Esophagus muscularis mucosa (tissue), 4 donors: ENCODE measurements at regions not wholly inside any gene's neighbourhood (a gene's known extent, or its start where the extent isn't known, plus 50 kb on each side); places are given as distances from the start of the nearest gene placed in this dataset.

Experiments used
- DNase-seq: peaks from one replicate; pipeline ENCODE4 v3.0.0-alpha.2; 2017; ENCODE audit errors: extremely low spot score
- H3K27ac ChIP-seq, 4 donors: fragments of 200-600 bp; sonication (generic); replicated peaks in 1 of 4; 1 replicate in 3 of 4; 2 replicates in 1 of 4; pipeline ENCODE4 v1.5.1; 2016 to 2019; ENCODE audit warnings: mild to moderate bottlenecking in 1 of 4
- H3K27me3 ChIP-seq, 4 donors: fragments of 200-600 bp; sonication (generic); one replicate each; pipeline versions ENCODE4 v1.5.1 to v1.6.0; 2016 to 2019
- H3K36me3 ChIP-seq, 4 donors: fragments of 200-600 bp; sonication (generic); one replicate each; pipeline ENCODE4 v1.5.1; 2016 to 2019
- H3K4me1 ChIP-seq, 4 donors: fragments of 200-600 bp; sonication (generic); one replicate each; pipeline ENCODE4 v1.5.1; 2016 to 2019
- H3K4me3 ChIP-seq, 4 donors: fragments of 200-600 bp; sonication (generic); 1 replicate in 2 of 4; 2 replicates in 2 of 4; pipeline ENCODE4 v1.5.1; 2016 to 2019; ENCODE audit warnings: mild to moderate bottlenecking in 4 of 4, moderate library complexity in 1 of 4
- H3K9me3 ChIP-seq, 4 donors: fragments of 200-600 bp; sonication (generic); 1 replicate in 3 of 4; 2 replicates in 1 of 4; pipeline ENCODE4 v1.5.1; 2016 to 2019
- CTCF ChIP-seq, 3 experiments: fragments of 200-600 bp in 2 of 3; fragments of 450-650 bp in 1 of 3; sonication (generic) in 2 of 3; IDR thresholded peaks; one replicate each; pipeline ENCODE4 v1.5.1; 2017 to 2019; ENCODE audit warnings: antibody characterized with exemption in 3 of 3, mild to moderate bottlenecking in 2 of 3, moderate library complexity in 1 of 3
- EP300 ChIP-seq: sonication (generic); formaldehyde crosslinking; IDR thresholded peaks from one replicate; pipeline ENCODE4 v1.6.1; 2017; ENCODE audit warnings: antibody characterized with exemption
- POLR2A ChIP-seq: fragments of 450-650 bp; IDR thresholded peaks from one replicate; pipeline ENCODE4 v1.6.1; 2017; ENCODE audit warnings: antibody characterized with exemption, moderate library complexity, mild to moderate bottlenecking, low read depth
- POLR2AphosphoS5 ChIP-seq, 2 donors: sonication (generic); formaldehyde crosslinking; IDR thresholded peaks; one replicate each; pipeline ENCODE4 v1.6.1; 2017; ENCODE audit warnings: antibody characterized with exemption in 2 of 2
- WGBS: methylation state at CpG from one replicate; pipeline ENCODE4 v1.1.5; 2018; 5-methylcytosine and 5-hydroxymethylcytosine counted together
- intact Hi-C: fragments of 100-400 bp; cut with DNase I; formaldehyde crosslinking; loops from one replicate; pipeline ENCODE4 v1.15.1; 2023

- intact Hi-C loops, result loop anchor here (10.0 kb wide), 1 partner anchor 1550 kb away; no protein-coding TSS in a partner anchor
- 39% methylated on average over 1 of the region's 1 CpG for WGBS
- DNase-seq, result no peak
- TF ChIP-seq POLR2AphosphoS5 (IDR thresholded peaks at IDR 0.05) (peak; percentile 27 to 40), CTCF (IDR thresholded peaks at IDR 0.05) (no peak)
- Histone ChIP-seq H3K9me3 (no peaks in the 10 kb centered on the region), H3K36me3 (no peaks in the 10 kb centered on the region), H3K4me3 (no peak overlapping the region), H3K27me3 (no peaks in the 10 kb centered on the region), H3K4me1 (peaks cover 23 to 48% (median 35%) of the 10 kb centered on the region in 4 donors), H3K27ac (peak overlapping the region; percentile 6 to 68 (median 50))
Measured at GRCh38 chr5:155094455-155094854, 80.9 kb downstream of the KIF4B start.

GRCh38 chr5:155097995-155098394 lies 84.4 kb downstream of the KIF4B start:
- no peaks in the 10 kb centered on the region for H3K27me3 ChIP-seq
- TF ChIP-seq POLR2AphosphoS5 (IDR thresholded peaks at IDR 0.05) (no peak), EP300 (no peak), CTCF (IDR thresholded peaks at IDR 0.05) (no peak), POLR2A (no peak)
- no peak overlapping the region for H3K4me3 ChIP-seq
- H3K36me3 ChIP-seq, result no peaks in the 10 kb centered on the region
- H3K27ac ChIP-seq, result no peak overlapping the region
- WGBS, result 91% methylated on average over 2 of the region's 2 CpGs
- peaks cover 13 to 20% (median 18%) of the 10 kb centered on the region in 4 donors for H3K4me1 ChIP-seq
- intact Hi-C loops, result loop anchor here (10.0 kb wide), 1 partner anchor 1547 kb away; no protein-coding TSS in a partner anchor
- no peak for DNase-seq
- H3K9me3 ChIP-seq, result no peaks in the 10 kb centered on the region

GRCh38 chr5:155098433-155098832 lies 84.9 kb downstream of the KIF4B start:
- Histone ChIP-seq H3K4me1 (peaks cover 13 to 19% (median 15%) of the 10 kb centered on the region in 4 donors), H3K27ac (no peak overlapping the region), H3K9me3 (no peaks in the 10 kb centered on the region), H3K4me3 (no peak overlapping the region), H3K27me3 (no peaks in the 10 kb centered on the region), H3K36me3 (no peaks in the 10 kb centered on the region)
- intact Hi-C loops, result loop anchor here (10.0 kb wide), 1 partner anchor 1546 kb away; no protein-coding TSS in a partner anchor
- no peak for DNase-seq
- TF ChIP-seq CTCF (IDR thresholded peaks at IDR 0.05) (no peak), EP300 (no peak), POLR2A (no peak), POLR2AphosphoS5 (IDR thresholded peaks at IDR 0.05) (no peak)
- 69% methylated on average over 1 of the region's 1 CpG for WGBS

GRCh38 chr5:155101697-155102096 lies 88.1 kb downstream of the KIF4B start:
- no peak for DNase-seq
- Histone ChIP-seq H3K27me3 (no peaks in the 10 kb centered on the region), H3K4me3 (no peak overlapping the region), H3K9me3 (no peaks in the 10 kb centered on the region), H3K4me1 (no peaks in the 10 kb centered on the region), H3K27ac (no peak overlapping the region), H3K36me3 (no peaks in the 10 kb centered on the region)
- WGBS, result 64% methylated on average over 2 of the region's 2 CpGs
- intact Hi-C loops, result no loop called here
- TF ChIP-seq POLR2AphosphoS5 (IDR thresholded peaks at IDR 0.05) (no peak), EP300 (no peak), POLR2A (no peak), CTCF (IDR thresholded peaks at IDR 0.05) (no peak)

- Histone ChIP-seq H3K4me1 (no peaks in the 10 kb centered on the region), H3K9me3 (no peaks in the 10 kb centered on the region), H3K27me3 (no peaks in the 10 kb centered on the region), H3K36me3 (no peaks in the 10 kb centered on the region), H3K27ac (no peak overlapping the region), H3K4me3 (no peak overlapping the region)
- DNase-seq, result no peak
- WGBS, result 60% methylated on average over 4 of the region's 4 CpGs
- no peak for TF ChIP-seq CTCF (IDR thresholded peaks at IDR 0.05)
- no peak for TF ChIP-seq EP300
- no peak for TF ChIP-seq POLR2AphosphoS5 (IDR thresholded peaks at IDR 0.05)
- no peak for TF ChIP-seq POLR2A
- intact Hi-C loops, result no loop called here
Measured at GRCh38 chr5:155103146-155103545, 89.6 kb downstream of the KIF4B start.
